HG02610 (cell line): ENCODE measurements at regions not wholly inside any gene's neighbourhood (a gene's known extent, or its start where the extent isn't known, plus 50 kb on each side); places are given as distances from the start of the nearest gene placed in this dataset.
A peak's percentile ranks its signal among the peaks of the same experiment; 100 is the strongest.
"Not testable (repeated sequence)": the region's sequence is repeated elsewhere in the genome, so short reads cannot be mapped to it uniquely, and the experiment has no call there.

Experiments used
- ATAC-seq: cut with Tn5 transposase; IDR thresholded peaks from one replicate; pipeline ENCODE4 v1.9.1; 2021; ENCODE audit warnings: mild to moderate bottlenecking, moderate library complexity; ENCODE audit not compliant: unreplicated experiment

GRCh38 chrX:85808217-85808616 is 239.1 kb downstream of the CHM start:
- ATAC-seq = no peak

GRCh38 chrX:85772391-85772790 is 275.0 kb downstream of the CHM start:
- ATAC-seq = not testable (repeated sequence)

- no peak for ATAC-seq
Observed at GRCh38 chrX:85765651-85766050, 281.7 kb downstream of the CHM start.

GRCh38 chrX:85723025-85723424 is 324.3 kb downstream of the CHM start:
- ATAC-seq = not testable (repeated sequence)

- ATAC-seq = not testable (repeated sequence)
Observed at GRCh38 chrX:85703233-85703632, 323.8 kb upstream of the POF1B start.

DNA sequence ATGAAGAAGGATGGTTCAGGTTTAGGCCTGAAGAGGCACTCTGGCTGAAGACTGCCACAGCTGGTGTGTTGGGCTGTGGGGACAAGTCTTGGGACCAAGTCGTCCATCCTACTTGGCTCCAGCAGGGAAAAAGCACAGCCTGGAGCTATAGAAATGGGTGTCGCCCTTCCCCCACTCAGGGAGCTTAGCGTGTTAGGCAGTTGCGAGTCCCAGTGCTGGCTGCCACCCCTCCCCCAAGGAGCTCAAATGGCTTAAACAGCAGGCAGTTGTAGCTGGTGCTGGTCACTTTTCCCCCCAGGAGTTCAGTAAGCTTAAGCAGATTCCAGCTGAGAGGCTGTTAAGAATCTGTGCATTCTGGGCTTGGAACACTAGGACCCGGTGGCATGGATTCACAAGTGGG is 319.5 kb upstream of the POF1B start:
- no peak for ATAC-seq

DNA sequence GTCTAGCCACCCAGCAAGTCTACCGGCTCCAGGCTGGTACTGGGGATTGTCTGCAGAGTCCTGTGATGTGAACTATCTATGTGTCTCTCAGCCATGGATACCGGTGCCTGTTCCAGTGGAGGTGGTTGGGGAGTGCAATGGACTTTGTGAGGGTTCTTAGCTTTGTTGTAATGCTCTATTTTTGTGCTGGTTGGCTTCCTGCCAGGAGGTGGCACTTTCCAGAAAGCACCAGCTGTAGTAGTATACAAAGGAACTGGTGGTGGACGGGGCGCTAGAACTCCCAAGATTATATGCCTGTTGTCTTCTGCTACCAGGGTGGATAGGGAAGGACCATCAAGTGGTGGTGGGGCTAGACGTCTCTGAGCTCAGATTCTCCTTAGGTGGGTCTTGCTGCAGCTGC is 306.4 kb upstream of the POF1B start:
- ATAC-seq = no peak

DNA sequence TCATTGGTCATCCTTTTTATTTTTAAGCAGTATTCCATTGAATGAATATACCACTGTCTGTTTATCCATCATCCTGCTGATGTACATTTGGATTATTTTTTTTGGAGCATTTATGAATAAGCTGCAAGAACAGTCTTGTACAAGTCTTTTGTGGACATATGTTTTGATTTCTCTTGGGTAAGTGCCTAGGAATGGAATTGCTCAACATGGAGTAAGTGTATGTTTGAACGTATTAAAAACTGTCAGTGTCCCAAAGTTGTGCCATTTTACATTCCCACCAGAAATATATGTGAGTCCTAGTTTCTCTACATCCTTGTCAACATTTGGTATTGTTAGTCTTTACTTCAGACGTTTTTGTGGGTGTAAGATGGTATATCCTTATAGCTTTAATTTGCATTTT is 287.0 kb upstream of the POF1B start:
- no peak for ATAC-seq

- not testable (repeated sequence) for ATAC-seq
Observed at GRCh38 chrX:85663970-85664369, 284.5 kb upstream of the POF1B start.

GRCh38 chrX:85630901-85631300 is 251.4 kb upstream of the POF1B start:
- no peak for ATAC-seq

- no peak for ATAC-seq
Observed at GRCh38 chrX:85627363-85627762, 247.9 kb upstream of the POF1B start.

GRCh38 chrX:85622635-85623034 is 243.2 kb upstream of the POF1B start:
- no peak for ATAC-seq

GRCh38 chrX:85620466-85620865 is 241.0 kb upstream of the POF1B start:
- no peak for ATAC-seq

GRCh38 chrX:85619962-85620361 is 240.5 kb upstream of the POF1B start:
- ATAC-seq = no peak

DNA sequence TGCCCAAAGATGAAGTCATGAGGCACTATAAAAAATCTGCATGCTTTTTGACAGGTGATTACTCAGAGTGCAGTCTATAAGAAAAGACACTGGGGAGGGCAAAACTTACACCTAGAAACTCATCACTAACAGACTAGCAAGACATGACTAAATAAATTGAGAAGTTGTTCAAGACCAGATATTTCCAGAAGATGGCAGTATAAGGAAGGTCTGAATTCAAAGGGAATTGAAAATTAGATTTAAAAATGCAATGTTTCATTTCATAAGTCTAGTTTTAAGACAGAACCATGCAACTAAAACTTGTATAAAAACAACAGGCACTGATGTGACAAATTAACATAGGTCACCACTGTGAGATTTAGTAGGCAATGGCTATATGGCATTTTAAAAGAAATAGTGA is 232.5 kb upstream of the POF1B start:
- ATAC-seq = no peak

DNA sequence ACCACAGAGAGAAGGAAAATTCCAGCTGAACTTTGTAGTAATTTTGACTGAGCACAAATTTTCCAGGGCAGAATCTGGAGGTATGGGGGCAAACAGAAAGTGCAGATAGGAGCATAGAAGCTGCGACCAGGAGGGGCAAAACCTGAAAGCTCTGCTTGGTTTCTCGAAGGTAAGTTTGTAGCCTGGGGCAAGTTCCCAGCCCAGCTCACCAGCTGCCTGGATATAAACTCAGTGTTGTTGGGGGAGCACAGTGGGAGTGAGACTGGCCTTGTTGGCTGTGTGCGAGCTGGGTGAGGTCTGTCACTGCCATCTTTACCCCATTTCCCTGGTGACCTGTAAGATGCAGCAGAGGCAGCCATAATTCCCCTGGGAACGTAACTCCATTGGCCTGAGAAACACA is 213.5 kb upstream of the POF1B start:
- no peak for ATAC-seq

DNA sequence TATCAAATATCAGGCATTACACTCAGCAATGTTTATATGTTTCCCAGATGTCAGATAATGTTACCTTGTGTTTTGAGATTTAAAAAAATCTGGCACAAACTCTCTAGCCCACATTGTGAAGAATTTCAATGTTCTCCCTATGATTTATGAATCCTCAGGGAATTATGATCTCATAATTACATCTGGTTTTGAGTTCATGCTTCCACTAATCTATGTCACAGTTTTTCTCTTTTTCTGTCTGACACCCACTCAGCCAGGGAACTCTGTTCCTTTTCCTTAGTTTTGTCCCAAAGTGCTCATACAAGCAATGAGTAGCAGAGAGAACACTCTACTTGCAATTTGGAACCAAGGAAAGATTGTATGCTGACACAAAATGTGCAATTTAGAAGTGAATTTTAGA is 212.1 kb upstream of the POF1B start:
- ATAC-seq = no peak

DNA sequence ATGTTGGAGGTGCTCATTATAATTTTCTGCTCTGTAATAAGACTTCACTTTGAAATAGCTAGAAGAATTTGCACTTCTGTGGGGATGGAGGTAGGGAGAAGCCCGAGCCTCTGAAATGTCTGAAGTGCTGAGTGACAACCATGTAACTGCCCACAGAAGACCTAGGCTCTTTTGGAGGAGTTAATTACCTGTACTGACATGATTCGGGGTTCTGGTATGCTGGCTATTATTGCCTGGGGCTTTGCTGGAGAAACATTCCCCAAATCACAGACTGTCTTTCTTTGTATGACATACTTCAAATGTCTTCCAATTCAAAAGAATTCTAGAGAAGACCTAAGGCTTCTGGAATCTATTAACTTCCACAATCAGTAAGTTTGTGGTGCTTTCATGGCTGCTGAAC is 211.2 kb upstream of the POF1B start:
- no peak for ATAC-seq

DNA sequence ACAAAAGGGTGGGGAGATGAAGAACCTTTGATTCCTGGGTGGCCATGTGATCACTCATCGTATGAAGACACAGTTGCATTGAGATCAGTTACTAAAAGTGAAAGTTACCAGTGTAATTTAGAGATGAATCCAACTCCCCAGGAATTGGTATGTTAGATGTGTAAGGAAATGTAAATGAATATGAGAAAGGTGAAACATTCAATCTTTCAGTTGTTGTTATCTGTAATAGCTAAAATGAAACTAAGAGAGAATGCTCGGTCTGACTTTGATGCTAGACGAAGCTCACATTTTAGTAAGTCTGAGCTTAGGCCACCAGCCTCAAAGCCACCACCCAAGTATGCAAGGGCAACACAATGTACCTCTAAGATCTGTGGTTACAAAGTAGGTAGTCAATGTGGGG is 194.3 kb upstream of the POF1B start:
- ATAC-seq = peak; percentile 80

GRCh38 chrX:85570496-85570895 is 191.0 kb upstream of the POF1B start:
- no peak for ATAC-seq

- no peak for ATAC-seq
Observed at GRCh38 chrX:85569686-85570085, 190.2 kb upstream of the POF1B start.

DNA sequence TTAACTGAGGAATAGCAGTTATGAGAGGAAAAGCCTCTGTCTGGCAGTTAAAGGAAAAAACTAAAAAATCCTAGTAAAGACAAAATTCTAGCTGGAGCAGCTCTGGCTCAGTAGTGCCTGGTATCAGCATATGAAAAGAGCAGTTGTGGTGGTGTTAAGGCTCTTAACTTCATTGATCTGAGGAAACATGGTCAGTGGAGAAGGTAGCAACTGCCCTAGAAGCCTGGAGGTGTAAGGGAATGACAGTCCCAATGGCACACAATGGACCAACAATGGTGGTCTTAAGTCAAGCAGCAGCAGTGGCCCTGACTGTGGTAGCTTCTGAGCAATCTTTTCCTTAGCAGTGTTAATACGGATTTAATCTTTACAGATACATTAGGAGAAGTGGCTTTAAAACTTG is 189.6 kb upstream of the POF1B start:
- ATAC-seq = no peak

DNA sequence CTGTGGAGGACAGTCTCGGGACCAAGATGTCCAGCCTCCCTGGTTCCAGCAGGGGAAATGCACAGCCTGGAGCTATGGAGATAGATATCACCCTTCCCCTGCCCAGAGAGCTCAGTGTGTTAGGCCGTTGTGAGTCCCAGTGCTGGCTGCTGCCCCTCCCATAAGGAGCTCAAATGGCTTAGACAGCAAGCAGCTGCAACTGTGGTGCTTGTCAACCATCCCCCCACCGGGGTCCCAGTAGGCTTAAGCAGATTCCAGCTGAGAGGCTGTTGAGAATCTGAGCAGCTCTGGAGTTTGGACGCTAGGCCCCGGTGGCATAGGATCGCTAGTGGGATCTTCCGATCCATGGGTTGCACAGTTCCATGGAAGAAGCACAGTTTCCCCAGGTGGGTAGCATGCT is 181.8 kb upstream of the POF1B start:
- ATAC-seq = no peak

- ATAC-seq = no peak
Observed at GRCh38 chrX:85544609-85545008, 165.1 kb upstream of the POF1B start.
